Upper lobe of left lung (tissue), 6 donors: ENCODE measurements at regions not wholly inside any gene's neighbourhood (a gene's known extent, or its start where the extent isn't known, plus 50 kb on each side); places are given as distances from the start of the nearest gene placed in this dataset.
A peak's percentile ranks its signal among the peaks of the same experiment; 100 is the strongest.

Source experiments
- ATAC-seq, 2 donors: fragments of 200-7000 bp; cut with Tn5 transposase; one replicate each; pipeline ENCODE4 v1.9.1; 2022; ENCODE audit warnings: mild to moderate bottlenecking in 2 of 2, moderate library complexity in 2 of 2; ENCODE audit not compliant: low FRiP score in 2 of 2
- DNase-seq, 2 donors: peaks; one replicate each; pipeline ENCODE4 v3.0.0-alpha.2; 2019 to 2020
- H3K27ac ChIP-seq, 4 donors: fragments of 200-600 bp; sonication (generic); one replicate each; pipeline ENCODE4 v1.5.1; 2016 to 2019
- H3K27me3 ChIP-seq, 4 donors: fragments of 200-600 bp; sonication (generic); one replicate each; pipeline ENCODE4 v1.5.1; 2017 to 2019
- H3K36me3 ChIP-seq, 4 donors: fragments of 200-600 bp; sonication (generic); one replicate each; pipeline ENCODE4 v1.5.1; 2016 to 2019
- H3K4me1 ChIP-seq, 4 donors: fragments of 200-600 bp; sonication (generic); one replicate each; pipeline ENCODE4 v1.5.1; 2018 to 2019
- H3K4me3 ChIP-seq, 4 donors: fragments of 200-600 bp; sonication (generic); one replicate each; pipeline ENCODE4 v1.5.1; 2017 to 2019; ENCODE audit warnings: mild to moderate bottlenecking in 2 of 4, moderate library complexity in 1 of 4
- H3K9me3 ChIP-seq, 4 donors: fragments of 200-600 bp; sonication (generic); one replicate each; pipeline ENCODE4 v1.5.1; 2018 to 2019
- EP300 ChIP-seq, 4 donors: sonication (generic); formaldehyde crosslinking; IDR thresholded peaks; one replicate each; pipeline ENCODE4 v1.5.1; 2017; ENCODE audit warnings: antibody characterized with exemption in 4 of 4, control low read depth in 2 of 4
- POLR2A ChIP-seq, 4 donors: fragments of 450-650 bp; IDR thresholded peaks; one replicate each; pipeline ENCODE4 v1.5.1; 2016 to 2017; ENCODE audit warnings: antibody characterized with exemption in 4 of 4, mild to moderate bottlenecking in 2 of 4
- POLR2AphosphoS5 ChIP-seq, 2 donors: sonication (generic); formaldehyde crosslinking; IDR thresholded peaks; one replicate each; pipeline ENCODE4 v1.5.1; 2017; ENCODE audit warnings: antibody characterized with exemption in 2 of 2
- WGBS, 2 donors: methylation state at CpG; one replicate each; pipeline ENCODE4 v1.1.5; 2017 to 2018; 5-methylcytosine and 5-hydroxymethylcytosine counted together
- TF ChIP-seq, protein P1 (sequence below), 6 experiments: fragments of 450-650 bp in 4 of 6; fragments of 200-600 bp in 2 of 6; sonication (generic) in 2 of 6; IDR thresholded peaks; one replicate each; pipeline ENCODE4 v1.5.1; 2016 to 2019; ENCODE audit warnings: antibody characterized with exemption in 6 of 6
- donor health status: DM: no; HTN: no; CAD: no; lungs with moderate emphysema.
- donor health status: DM: no; HTN: yes; CAD: no; lungs with severe emphysema.

GRCh38 chr10:8181496-8182157 is 127.1 kb downstream of the GATA3 start:
- H3K36me3 ChIP-seq, result no peaks in the 10 kb centered on the region
- H3K27ac ChIP-seq, result no peak overlapping the region
- H3K9me3 ChIP-seq, result no peaks in the 10 kb centered on the region
- no peak overlapping the region for H3K4me3 ChIP-seq
- peak in 1 of 2 donors; percentile 24 for DNase-seq
- H3K27me3 ChIP-seq, result no peaks in the 10 kb centered on the region
- TF ChIP-seq POLR2A (IDR thresholded peaks at IDR 0.05) (no peak), EP300 (IDR thresholded peaks at IDR 0.05) (no peak), POLR2AphosphoS5 (IDR thresholded peaks at IDR 0.05) (no peak)
- TF ChIP-seq, protein P1, sequence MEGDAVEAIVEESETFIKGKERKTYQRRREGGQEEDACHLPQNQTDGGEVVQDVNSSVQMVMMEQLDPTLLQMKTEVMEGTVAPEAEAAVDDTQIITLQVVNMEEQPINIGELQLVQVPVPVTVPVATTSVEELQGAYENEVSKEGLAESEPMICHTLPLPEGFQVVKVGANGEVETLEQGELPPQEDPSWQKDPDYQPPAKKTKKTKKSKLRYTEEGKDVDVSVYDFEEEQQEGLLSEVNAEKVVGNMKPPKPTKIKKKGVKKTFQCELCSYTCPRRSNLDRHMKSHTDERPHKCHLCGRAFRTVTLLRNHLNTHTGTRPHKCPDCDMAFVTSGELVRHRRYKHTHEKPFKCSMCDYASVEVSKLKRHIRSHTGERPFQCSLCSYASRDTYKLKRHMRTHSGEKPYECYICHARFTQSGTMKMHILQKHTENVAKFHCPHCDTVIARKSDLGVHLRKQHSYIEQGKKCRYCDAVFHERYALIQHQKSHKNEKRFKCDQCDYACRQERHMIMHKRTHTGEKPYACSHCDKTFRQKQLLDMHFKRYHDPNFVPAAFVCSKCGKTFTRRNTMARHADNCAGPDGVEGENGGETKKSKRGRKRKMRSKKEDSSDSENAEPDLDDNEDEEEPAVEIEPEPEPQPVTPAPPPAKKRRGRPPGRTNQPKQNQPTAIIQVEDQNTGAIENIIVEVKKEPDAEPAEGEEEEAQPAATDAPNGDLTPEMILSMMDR (IDR thresholded peaks at IDR 0.05), result no peak
- H3K4me1 ChIP-seq, result peaks cover 0 to 7% (median 0%) of the 10 kb centered on the region in 4 donors
- 68 to 86% methylated on average over 11 of the region's 11 CpGs for WGBS, 2 donors
- ATAC-seq, result no peak

DNA sequence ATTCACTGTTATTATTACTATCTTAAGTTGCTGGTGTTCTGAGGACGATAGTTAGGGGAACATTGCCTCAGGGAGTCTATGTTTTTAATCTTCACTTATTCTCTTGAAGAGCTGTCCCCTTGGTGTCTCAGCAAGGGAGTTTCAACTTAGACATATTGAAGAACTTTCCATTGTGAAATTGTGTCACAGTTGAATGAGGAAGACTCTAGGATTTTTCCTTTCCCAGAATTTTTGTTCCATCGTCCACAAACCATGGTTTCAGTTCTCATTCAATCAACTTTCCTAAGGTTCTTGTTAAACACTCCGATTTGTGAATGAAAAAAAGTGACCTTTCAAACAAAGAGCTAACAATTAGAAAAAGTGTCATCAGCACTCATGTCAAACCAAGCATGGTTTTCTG is 128.3 kb downstream of the GATA3 start:
- 65 to 75% methylated on average over 3 of the region's 3 CpGs for WGBS, 2 donors
- TF ChIP-seq POLR2AphosphoS5 (IDR thresholded peaks at IDR 0.05) (no peak), EP300 (IDR thresholded peaks at IDR 0.05) (no peak), POLR2A (IDR thresholded peaks at IDR 0.05) (no peak)
- TF ChIP-seq, protein P1 (IDR thresholded peaks at IDR 0.05), result no peak
- Histone ChIP-seq H3K27ac (no peak overlapping the region), H3K27me3 (no peaks in the 10 kb centered on the region), H3K4me1 (peaks cover 0 to 7% (median 0%) of the 10 kb centered on the region in 4 donors), H3K4me3 (no peak overlapping the region), H3K36me3 (no peaks in the 10 kb centered on the region), H3K9me3 (no peaks in the 10 kb centered on the region)
- DNase-seq (no peak), ATAC-seq (peak in 1 of 2 donors; percentile 8)

- Histone ChIP-seq H3K9me3 (no peaks in the 10 kb centered on the region), H3K36me3 (no peaks in the 10 kb centered on the region), H3K4me1 (peaks cover 0 to 7% (median 0%) of the 10 kb centered on the region in 4 donors), H3K27ac (no peak overlapping the region), H3K27me3 (no peaks in the 10 kb centered on the region), H3K4me3 (no peak overlapping the region)
- WGBS, 2 donors, result 38 to 54% methylated on average over 5 of the region's 5 CpGs
- no peak for TF ChIP-seq POLR2A (IDR thresholded peaks at IDR 0.05)
- no peak for TF ChIP-seq EP300 (IDR thresholded peaks at IDR 0.05)
- no peak for TF ChIP-seq POLR2AphosphoS5 (IDR thresholded peaks at IDR 0.05)
- TF ChIP-seq, protein P1 (IDR thresholded peaks at IDR 0.05), result no peak
- ATAC-seq, result peak in 1 of 2 donors; percentile 56
- no peak for DNase-seq
These were observed 128.8 kb downstream of the GATA3 start for GRCh38 chr10:8183241-8183704.

- Histone ChIP-seq H3K36me3 (no peaks in the 10 kb centered on the region), H3K9me3 (no peaks in the 10 kb centered on the region), H3K27me3 (no peaks in the 10 kb centered on the region), H3K27ac (no peak overlapping the region), H3K4me1 (peaks cover 0 to 7% (median 0%) of the 10 kb centered on the region in 4 donors), H3K4me3 (no peak overlapping the region)
- WGBS, 2 donors, result 69 to 71% methylated on average over 3 of the region's 3 CpGs
- TF ChIP-seq POLR2AphosphoS5 (IDR thresholded peaks at IDR 0.05) (no peak), POLR2A (IDR thresholded peaks at IDR 0.05) (no peak)
- TF ChIP-seq, protein P1 (IDR thresholded peaks at IDR 0.05), result no peak
- DNase-seq (no peak), ATAC-seq (no peak)
These were observed 132.7 kb downstream of the GATA3 start for GRCh38 chr10:8187171-8187666.

DNA sequence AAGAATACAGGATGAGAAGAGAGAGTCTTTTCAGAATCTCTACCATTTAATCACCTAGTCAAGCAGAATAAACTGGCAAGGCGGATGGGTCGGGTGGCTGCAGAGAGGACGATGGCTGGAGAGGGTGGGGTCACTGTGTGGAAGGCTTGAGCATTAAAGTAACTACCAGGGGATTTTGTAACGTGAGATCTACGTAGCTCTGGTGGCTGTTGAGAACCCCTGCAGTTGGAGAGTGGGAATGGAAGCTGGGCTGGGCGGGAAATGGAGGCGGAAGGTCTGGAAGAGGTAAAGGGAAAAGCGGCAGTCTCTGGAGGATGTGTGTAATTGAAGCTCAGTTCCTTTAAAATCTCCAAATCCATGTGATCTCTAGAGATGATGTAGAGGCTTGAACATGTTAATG is 135.0 kb downstream of the GATA3 start:
- H3K36me3 ChIP-seq, result no peaks in the 10 kb centered on the region
- no peaks in the 10 kb centered on the region for H3K4me1 ChIP-seq
- DNase-seq (no peak), ATAC-seq (no peak)
- H3K4me3 ChIP-seq, result no peak overlapping the region
- no peaks in the 10 kb centered on the region for H3K9me3 ChIP-seq
- H3K27ac ChIP-seq, result no peak overlapping the region
- TF ChIP-seq POLR2A (IDR thresholded peaks at IDR 0.05), result no peak
- TF ChIP-seq POLR2AphosphoS5 (IDR thresholded peaks at IDR 0.05), result no peak
- TF ChIP-seq, protein P1 (IDR thresholded peaks at IDR 0.05), result no peak
- TF ChIP-seq EP300 (IDR thresholded peaks at IDR 0.05), result no peak
- 73 to 79% methylated on average over 7 to 8 of the region's 8 CpGs for WGBS, 2 donors
- H3K27me3 ChIP-seq, result no peaks in the 10 kb centered on the region
